HG02943 (cell line): ENCODE measurements at regions not wholly inside any gene's neighbourhood (a gene's known extent, or its start where the extent isn't known, plus 50 kb on each side); places are given as distances from the start of the nearest gene placed in this dataset.
A peak's percentile ranks its signal among the peaks of the same experiment; 100 is the strongest.
"Not testable (repeated sequence)": the region's sequence is repeated elsewhere in the genome, so short reads cannot be mapped to it uniquely, and the experiment has no call there.

Experiments
- ATAC-seq: cut with Tn5 transposase; IDR thresholded peaks from one replicate; pipeline ENCODE4 v1.9.1; 2021; ENCODE audit warnings: mild to moderate bottlenecking, low read depth, moderate library complexity; ENCODE audit not compliant: unreplicated experiment

DNA sequence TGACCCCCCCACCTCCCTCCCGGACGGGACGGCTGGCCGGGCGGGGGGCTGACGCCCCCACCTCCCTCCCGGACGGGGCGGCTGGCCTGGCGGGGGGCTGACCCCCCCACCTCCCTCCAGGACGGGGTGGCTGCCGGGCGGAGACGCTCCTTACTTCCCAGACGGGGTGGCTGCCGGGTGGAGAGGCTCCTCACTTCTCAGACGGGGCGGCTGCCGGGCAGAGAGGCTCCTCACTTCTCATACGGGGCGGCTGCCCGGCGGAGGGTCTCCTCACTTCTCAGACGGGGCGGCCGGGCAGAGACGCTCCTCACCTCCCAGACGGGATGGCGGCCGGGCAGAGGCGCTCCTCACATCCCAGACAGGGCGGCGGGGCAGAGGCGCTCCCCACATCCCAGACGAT is 84.7 kb downstream of the OR2B2 start:
- not testable (repeated sequence) for ATAC-seq

DNA sequence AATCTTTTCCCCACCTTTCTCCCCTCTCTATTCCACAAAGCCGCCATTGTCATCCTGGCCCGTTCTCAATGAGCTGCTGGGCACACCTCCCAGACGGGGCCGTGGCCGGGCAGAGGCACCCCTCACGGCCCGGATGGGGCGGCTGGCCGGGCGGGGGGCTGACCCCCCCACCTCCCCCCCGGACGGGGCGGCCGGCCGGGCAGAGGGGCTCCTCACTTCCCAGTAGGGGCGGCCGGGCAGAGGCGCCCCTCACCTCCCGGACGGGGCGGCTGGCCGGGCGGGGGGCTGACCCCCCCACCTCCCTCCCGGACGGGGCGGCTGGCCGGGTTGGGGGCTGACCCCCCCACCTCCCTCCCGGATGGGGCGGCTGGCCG is 85.6 kb downstream of the OR2B2 start:
- ATAC-seq: not testable (repeated sequence)

DNA sequence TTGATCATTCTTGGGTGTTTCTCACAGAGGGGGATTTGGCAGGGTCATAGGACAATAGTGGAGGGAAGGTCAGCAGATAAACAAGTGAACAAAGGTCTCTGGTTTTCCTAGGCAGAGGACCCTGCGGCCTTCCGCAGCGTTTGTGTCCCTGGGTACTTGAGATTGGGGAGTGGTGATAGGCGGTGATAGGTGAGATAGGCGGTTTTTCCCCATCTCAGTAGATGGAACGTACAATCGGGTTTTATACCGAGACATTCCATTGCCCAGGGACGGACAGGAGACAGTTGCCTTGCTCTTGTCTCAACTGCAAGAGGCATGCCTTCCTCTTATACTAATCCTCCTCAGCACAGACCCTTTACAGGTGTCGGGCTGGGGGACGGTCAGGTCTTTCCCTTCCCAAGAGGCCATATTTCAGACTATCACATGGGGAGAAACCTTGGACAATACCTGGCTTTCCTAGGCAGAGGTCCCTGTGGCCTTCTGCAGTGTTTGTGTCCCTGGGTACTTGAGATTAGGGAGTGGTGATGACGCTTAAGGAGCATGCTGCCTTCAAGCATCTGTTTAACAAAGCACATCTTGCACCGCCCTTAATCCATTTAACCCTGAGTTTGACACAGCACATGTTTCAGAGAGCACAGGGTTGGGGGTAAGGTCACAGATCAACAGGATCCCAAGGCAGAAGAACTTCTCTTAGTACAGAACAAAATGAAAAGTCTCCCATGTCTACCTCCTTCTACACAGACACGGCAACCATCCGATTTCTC is 86.2 kb downstream of the OR2B2 start:
- not testable (repeated sequence) for ATAC-seq

DNA sequence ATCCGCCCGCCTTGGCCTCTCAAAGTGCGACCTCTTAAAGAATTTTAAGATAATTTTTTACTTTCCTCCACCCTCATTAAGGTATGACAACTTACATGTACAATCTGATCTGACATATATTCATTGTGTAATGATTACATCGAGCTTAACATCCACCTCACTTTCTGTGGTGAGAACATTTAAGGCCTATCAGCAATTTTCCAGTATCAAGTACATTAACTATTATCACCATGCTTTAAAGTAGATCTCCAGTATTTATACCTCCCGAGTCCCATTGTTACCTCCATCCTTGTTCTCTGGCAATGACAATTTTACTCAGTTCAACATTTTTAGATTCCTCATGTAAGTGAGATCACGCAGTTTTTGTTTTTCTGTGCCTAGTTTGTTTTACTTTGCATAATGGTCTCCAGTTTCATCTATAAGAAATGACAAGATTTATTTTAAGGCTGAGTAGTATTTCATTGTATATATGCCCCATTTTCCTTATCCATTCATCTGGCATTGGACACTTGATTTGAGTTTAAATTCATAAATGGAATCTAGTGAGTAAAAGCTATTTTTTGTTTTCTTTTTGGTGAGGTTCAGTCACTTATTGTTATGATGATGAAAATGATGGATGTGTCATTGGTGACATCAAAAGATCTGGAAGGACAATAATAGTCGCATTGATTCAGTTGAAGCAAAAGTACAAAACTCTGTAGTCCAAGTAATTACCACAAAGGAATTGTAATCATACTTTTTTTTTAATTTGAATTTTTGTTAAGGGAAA is 87.0 kb downstream of the OR2B2 start:
- peak; percentile 17 for ATAC-seq

DNA sequence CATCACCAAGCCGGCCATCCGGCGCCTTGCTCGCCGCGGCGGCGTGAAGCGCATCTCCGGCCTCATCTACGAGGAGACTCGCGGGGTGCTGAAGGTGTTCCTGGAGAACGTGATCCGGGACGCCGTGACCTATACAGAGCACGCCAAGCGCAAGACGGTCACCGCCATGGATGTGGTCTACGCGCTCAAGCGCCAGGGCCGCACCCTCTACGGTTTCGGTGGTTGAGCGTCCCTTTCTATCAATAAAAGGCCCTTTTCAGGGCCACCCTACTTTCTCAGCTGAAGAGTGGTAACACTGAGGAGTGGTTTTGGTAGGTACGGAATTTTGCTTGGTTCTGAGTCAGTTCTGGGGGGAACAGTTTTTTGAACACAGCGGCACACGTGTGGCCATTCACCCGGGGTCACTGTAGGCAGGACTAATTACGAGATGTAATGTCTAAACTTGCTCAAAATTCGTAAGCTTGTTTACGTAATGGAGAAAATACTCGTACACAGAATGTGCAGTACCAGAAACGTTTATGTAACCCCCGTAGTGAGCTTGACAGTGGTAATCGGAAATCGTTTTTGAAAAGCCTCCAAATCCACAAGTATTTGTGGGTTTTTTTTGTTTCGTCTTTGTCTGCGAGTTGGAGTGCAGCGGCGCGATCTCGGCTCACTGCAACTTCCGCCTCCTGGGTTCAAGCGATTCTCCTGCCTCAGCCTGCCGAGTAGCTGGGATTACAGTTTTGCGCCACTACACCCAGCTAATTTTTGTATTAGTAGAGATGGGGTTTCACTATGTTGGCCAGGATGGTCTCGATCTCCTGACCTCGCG is 87.8 kb downstream of the OR2B2 start:
- ATAC-seq: peak; percentile 61

DNA sequence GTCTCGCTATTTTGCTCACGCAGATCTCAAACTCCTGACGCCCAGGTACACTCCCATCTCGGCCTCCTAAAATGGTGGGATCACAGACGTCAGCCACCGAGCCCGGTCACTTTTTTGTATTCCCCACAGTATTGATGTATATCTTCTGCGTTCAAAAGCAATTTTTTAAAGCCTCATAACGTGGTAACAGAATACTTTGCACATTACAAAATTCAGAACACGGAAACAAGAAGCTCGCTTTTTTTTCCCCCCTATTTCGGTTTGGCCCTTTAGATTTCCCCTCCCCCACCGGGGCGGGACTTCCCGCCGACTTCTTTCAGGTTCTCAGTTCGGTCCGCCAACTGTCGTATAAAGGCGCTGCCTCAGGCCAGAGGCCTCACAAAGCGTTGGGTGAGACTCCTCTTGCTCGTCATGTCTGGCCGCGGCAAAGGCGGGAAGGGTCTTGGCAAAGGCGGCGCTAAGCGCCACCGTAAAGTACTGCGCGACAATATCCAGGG is 88.4 kb downstream of the OR2B2 start:
- peak; percentile 57 for ATAC-seq

DNA sequence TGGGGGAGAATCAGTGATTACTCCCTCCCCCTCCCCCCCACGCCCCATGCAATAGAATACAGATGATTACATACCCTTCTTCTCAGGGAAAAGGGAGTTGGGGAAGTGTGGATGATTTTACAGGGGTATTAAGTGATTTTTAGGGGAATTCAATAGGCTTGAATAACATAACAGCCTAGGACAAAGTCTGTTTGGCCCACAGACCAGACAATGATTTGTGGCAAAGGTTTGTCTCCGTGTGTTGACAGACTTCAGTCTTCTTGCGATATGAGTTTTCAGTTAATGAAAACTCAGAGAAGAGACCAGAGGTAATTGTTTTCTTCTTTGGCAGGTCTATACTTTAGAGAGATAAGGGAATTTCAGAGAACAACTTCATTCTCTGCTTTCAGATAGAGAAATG is 95.3 kb downstream of the OR2B2 start:
- no peak for ATAC-seq

DNA sequence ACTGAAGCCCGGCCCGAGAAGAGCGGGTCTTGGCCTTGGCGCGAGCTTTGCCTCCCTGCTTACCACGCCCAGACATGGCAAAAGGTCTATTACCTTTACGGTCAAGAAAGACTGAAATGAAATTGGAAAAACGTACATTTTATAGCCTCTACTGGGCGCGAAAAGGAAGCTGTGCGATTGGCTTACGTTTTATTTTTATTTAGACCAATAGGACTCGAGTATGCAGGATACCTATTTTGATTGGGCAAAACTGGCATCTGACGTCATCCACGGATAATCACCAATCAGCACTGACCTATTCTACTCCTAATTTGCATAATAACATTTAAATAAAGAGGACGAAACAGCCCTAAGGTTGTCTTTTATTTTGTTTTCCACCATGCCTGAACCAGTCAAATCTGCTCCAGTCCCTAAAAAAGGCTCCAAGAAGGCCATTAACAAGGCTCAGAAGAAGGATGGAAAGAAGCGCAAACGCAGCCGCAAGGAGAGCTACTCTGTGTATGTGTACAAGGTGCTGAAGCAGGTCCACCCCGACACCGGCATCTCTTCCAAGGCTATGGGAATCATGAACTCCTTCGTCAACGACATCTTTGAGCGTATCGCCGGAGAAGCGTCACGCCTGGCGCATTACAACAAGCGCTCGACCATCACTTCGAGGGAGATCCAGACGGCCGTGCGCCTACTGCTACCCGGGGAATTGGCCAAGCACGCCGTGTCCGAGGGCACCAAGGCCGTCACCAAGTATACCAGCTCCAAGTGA is 97.4 kb downstream of the OR2B2 start:
- peak; percentile 55 for ATAC-seq

DNA sequence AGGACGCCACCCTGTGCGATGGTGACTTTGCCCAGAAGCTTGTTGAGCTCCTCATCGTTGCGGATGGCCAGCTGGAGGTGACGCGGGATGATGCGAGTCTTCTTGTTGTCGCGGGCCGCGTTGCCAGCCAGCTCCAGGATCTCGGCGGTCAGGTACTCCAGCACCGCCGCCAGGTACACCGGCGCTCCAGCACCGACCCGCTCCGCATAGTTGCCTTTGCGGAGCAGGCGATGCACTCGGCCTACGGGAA is 97.9 kb downstream of the OR2B2 start:
- ATAC-seq: not testable (repeated sequence)

DNA sequence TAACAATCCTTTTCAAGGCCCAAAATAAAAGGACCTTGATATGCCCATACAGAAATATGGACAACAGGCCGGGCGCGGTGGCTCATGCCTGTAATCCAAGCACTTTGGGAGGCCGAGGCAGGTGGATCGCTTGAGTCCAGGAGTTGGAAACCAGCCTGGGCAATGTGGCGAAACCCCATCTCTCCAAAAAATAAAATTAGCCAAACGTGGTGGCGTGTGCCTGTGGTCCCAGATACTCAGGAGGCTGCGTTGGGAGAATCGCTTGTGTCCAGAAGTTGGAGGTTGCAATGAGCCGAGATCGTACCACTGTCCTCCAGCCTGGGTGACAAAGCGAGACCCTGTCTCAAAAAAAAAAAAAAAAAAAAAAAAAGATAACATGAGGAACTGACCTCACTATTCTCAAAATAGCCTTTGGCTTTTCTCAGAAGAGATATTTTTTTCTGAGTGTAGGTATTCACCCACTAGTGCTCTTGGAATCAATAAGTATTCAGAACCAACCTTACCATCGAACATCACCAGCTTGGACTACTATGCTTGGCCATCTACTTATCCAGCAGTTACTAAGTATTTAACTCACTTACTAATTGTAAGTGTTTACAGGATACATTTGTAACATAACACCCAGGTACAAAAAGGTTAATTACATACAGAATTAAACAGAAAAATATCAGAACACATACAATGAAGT is 99.2 kb downstream of the OR2B2 start:
- no peak for ATAC-seq

DNA sequence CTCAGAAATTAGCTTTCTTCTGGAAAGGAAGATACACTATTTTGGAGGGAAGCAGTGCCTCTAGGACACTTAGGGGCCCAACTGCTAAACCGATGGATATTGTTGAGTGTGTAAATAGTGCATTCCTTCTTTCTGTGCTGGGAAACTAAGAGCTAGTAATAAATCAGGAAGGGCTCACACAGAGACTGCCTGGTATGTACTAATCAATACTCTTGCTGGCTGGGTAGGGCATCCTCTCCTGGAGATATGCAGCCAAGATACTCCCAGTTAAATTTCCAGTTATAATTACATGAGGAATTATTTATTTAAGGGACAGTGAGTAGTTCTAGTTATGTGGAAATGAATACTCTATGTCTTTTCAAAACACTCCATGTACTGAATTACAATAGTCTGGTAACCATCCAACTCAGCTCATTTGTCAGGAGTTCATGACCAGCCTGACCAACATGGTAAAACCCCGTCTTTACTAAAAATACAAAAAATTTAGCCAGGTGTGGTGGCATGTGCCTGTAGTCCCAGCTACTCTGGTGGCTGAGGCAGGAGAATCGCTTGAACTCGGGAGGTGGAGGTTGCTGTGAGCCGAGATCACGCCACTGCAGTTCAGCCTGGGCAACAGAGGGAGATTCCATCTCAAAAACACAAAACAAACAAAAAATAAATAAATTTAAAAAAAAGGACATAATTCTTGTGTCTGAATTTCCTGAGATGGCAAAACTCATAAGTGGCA is 100.0 kb downstream of the OR2B2 start:
- no peak for ATAC-seq

DNA sequence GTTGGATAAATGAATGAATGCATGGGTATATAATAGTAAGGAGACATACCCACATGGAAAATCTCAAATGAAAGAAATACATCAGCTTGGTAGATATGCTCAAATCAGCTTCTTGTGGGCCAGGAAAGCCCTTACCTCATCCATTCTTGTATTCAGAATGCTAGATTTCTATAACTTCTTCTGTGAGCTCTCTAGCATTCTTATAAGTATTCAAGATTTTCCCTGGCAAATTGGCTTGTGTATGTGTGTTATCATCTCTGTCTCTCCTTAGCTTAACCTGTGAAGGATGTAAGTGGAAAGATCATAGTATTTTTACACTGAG is 100.8 kb downstream of the OR2B2 start:
- ATAC-seq: no peak

DNA sequence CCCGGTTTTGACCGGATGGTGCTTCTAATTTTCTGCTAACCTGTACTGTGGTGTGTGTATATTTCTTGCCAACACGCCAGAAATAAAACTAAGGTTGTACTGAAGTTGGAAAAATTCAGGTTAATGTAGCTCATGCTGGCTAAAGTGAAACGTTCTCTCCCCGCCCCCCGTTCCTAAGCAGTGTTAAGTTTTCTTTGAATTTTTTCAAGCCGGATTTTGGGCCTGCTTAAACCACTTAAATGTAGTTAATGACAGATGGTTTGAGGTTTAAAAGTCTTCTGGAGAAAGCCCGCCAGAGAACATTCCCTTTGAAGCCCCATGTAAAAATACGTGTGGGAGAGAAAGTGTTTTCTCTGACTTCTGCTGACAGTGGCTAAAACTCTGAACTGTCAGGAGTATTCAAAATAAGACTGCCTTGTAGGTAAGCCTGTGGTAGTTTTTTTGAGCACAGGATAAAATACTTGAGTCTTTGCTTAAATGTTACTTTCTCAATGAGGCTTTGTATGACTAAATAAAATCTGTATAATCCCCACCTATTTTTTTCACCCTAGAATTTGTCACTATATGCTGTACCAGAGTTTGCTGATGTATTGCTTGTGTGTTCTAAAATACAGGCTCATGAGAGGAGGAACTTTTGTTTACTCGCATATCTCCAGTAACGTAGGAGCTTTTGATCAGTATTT is 101.3 kb downstream of the OR2B2 start:
- ATAC-seq: no peak

DNA sequence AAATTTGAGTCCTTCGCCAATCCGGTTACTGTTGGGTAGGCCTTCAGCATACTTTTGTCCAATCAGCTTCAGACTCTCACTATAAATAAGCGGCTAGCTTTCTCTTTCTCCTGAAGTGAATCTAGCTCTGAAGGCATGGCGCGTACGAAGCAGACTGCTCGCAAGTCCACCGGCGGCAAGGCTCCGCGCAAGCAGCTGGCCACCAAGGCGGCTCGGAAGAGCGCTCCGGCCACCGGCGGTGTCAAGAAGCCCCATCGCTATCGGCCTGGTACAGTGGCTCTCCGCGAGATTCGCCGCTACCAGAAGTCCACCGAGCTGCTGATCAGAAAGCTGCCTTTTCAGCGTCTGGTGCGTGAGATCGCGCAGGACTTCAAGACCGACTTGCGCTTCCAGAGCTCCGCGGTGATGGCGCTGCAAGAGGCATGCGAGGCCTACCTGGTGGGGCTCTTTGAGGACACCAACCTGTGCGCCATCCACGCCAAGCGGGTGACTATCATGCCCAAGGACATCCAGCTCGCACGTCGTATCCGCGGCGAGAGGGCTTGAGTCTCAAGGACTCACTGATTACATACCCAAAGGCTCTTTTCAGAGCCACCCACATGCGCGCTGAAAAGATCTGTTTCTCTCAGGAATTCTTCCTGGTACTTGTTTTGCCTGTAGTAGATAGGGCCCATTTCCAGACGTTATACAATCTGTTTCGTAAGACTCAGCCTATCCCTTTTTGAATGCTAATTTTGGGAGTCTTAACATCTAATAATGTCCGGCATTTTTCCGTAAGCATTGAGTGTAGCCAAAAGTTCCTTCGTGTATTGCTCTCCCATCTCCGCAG is 102.0 kb downstream of the OR2B2 start:
- no peak for ATAC-seq

DNA sequence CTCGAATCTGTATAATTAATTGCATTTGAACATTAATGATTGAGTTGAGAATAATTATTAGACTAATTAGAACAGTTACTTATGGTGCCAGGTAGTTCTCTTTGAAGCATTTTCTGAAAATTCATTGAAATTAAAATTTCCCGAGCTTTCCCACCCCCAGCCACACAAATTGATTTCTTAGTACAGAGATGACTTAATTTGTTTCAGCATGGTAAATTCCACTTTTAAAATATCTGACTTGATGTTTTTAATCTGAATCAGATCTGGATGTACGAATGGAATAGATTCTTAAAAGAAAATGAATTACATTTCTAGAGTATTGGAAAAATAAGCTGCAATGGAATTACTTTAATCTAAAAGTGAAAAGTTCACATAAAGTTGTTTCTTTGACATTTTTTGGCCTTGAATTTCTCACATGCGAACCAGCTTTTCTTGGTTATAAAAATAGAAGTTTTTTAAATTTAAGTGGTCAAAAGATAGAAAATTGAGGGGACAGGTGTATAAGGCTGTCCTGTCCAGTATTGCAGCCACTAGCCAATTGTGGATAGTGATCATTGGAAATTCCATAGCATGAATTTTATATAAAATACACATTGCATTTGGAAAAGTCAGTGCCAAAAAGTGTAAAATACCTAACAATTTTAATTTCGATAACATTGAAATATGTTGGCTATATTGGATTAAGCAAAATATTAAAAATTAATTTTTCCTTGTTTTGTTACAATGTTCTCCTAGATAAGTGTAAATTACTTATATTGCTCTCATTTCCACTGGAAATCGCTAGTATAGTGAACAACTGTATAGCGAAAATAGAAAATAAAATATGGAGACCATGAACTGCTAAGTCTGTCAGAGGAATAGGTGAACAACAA is 102.9 kb downstream of the OR2B2 start:
- ATAC-seq: no peak

DNA sequence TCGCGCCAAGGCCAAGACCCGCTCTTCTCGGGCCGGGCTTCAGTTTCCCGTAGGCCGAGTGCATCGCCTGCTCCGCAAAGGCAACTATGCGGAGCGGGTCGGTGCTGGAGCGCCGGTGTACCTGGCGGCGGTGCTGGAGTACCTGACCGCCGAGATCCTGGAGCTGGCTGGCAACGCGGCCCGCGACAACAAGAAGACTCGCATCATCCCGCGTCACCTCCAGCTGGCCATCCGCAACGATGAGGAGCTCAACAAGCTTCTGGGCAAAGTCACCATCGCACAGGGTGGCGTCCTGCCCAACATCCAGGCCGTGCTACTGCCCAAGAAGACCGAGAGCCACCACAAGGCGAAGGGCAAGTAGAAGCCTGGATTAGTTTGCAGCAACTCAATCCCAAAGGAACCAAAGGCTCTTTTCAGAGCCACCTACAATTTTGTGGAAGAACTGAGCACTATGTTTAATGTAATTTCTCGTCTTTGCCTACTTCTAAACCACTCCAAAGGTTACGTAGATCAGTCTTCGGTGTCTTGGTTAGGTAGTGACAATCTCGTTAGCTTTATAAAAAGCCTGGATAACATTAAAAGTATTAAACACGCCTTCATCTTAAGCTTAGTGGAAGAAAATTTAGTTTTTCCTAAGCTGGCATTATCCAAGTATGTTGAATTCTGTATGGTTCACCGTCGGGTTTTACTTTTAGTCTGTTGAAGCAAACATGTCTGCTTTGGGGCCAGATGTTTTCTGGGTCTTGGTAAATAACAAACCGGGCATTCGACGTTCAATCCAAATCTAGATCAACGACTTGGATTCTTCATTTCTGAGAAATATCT is 103.7 kb downstream of the OR2B2 start:
- not testable (repeated sequence) for ATAC-seq
